ENCODE measurements at regions not wholly inside any gene's neighbourhood (a gene's known extent, or its start where the extent isn't known, plus 50 kb on each side); places are given as distances from the start of the nearest gene placed in this dataset.
A peak's percentile ranks its signal among the peaks of the same experiment; 100 is the strongest.
"Not testable (repeated sequence)": the region's sequence is repeated elsewhere in the genome, so short reads cannot be mapped to it uniquely, and the experiment has no call there.

DNA sequence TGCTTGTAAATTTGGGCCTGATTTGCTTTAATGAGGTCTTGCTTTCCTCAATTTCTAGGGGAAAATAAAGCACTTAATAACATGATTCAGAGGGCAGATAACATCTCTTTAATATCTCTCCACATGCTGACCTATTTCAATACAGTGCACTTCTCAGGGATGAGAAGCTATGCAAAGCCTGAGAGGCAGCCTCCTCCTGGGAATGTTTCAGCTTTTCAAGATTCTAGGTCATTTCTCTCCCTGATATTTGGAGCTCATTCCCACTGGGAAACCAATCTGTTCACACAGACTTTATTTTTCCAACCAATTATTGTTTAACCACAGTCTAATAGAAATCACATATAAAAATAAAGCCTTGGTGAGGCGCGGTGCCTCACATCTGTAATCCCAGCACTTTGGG is 67.0 kb upstream of the LSAMP start:
- no peak overlapping the region for H3K27ac ChIP-seq (ENCODE audit: low read depth, low read length)
- H3F3A ChIP-seq (ENCODE audit: control insufficient read depth, insufficient read depth) = no peaks in the 10 kb centered on the region
- H3K9me2 ChIP-seq (replicated peaks; ENCODE audit: control insufficient read depth, low read length) = no peaks in the 10 kb centered on the region
- TF ChIP-seq EZH2phosphoT487 (IDR thresholded peaks at IDR 0.05; ENCODE audit: borderline replicate concordance, low read length) = no peak
- TF ChIP-seq, protein P1, sequence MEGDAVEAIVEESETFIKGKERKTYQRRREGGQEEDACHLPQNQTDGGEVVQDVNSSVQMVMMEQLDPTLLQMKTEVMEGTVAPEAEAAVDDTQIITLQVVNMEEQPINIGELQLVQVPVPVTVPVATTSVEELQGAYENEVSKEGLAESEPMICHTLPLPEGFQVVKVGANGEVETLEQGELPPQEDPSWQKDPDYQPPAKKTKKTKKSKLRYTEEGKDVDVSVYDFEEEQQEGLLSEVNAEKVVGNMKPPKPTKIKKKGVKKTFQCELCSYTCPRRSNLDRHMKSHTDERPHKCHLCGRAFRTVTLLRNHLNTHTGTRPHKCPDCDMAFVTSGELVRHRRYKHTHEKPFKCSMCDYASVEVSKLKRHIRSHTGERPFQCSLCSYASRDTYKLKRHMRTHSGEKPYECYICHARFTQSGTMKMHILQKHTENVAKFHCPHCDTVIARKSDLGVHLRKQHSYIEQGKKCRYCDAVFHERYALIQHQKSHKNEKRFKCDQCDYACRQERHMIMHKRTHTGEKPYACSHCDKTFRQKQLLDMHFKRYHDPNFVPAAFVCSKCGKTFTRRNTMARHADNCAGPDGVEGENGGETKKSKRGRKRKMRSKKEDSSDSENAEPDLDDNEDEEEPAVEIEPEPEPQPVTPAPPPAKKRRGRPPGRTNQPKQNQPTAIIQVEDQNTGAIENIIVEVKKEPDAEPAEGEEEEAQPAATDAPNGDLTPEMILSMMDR (IDR thresholded peaks at IDR 0.05; ENCODE audit: low read depth, low read length, poor library complexity, severe bottlenecking) = no peak
- no peaks in the 10 kb centered on the region for H3K27me3 ChIP-seq (ENCODE audit: control insufficient read depth, low read length)
- no peak overlapping the region for H3K4me2 ChIP-seq (ENCODE audit: low read length)
- no peaks in the 10 kb centered on the region for H3K9me3 ChIP-seq (ENCODE audit: control insufficient read depth, insufficient read depth, low read length)
- H3K4me1 ChIP-seq (ENCODE audit: control insufficient read depth, low read length) = no peaks in the 10 kb centered on the region
- no peaks in the 10 kb centered on the region for H3K36me3 ChIP-seq (ENCODE audit: control insufficient read depth, low read length)
- no peaks in the 10 kb centered on the region for H4K20me1 ChIP-seq (ENCODE audit: control insufficient read depth, insufficient read depth, low read depth, low read length)
- no peak overlapping the region for H3K4me3 ChIP-seq (ENCODE audit: low read length)
- H3K79me2 ChIP-seq (ENCODE audit: control insufficient read depth, low read length) = no peaks in the 10 kb centered on the region

DNA sequence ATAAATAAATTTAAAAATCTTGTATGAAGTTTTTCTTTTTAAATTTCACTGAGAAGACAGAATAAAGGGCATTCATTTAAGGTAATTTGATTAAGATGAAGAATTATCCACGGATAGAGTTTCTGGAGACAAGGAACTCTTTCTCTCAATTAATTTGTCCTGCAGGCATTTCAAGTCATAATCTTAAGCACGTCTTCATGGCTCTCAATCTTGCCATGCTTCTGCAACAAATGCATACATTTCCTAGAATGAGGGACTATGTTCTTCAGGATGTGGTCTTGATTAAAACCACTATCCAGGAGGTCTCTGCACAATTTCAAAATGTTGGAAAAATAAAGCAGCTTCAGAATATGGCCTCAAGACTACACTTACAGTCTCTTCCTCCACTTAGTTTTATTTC is 67.6 kb upstream of the LSAMP start:
- Histone ChIP-seq H3K9me3 (ENCODE audit: control insufficient read depth, insufficient read depth, low read length) (no peaks in the 10 kb centered on the region), H4K20me1 (ENCODE audit: control insufficient read depth, insufficient read depth, low read depth, low read length) (no peaks in the 10 kb centered on the region), H3K4me3 (ENCODE audit: low read length) (no peak overlapping the region), H3K27ac (ENCODE audit: low read depth, low read length) (no peak overlapping the region), H3K27me3 (ENCODE audit: control insufficient read depth, low read length) (no peaks in the 10 kb centered on the region), H3F3A (ENCODE audit: control insufficient read depth, insufficient read depth) (no peaks in the 10 kb centered on the region), H3K4me1 (ENCODE audit: control insufficient read depth, low read length) (no peaks in the 10 kb centered on the region), H3K36me3 (ENCODE audit: control insufficient read depth, low read length) (no peaks in the 10 kb centered on the region), H3K9me2 (replicated peaks; ENCODE audit: control insufficient read depth, low read length) (no peaks in the 10 kb centered on the region), H3K4me2 (ENCODE audit: low read length) (no peak overlapping the region), H3K79me2 (ENCODE audit: control insufficient read depth, low read length) (no peaks in the 10 kb centered on the region)
- TF ChIP-seq EZH2phosphoT487 (IDR thresholded peaks at IDR 0.05; ENCODE audit: borderline replicate concordance, low read length) = no peak
- TF ChIP-seq, protein P1 (IDR thresholded peaks at IDR 0.05; ENCODE audit: low read depth, low read length, poor library complexity, severe bottlenecking) = no peak

DNA sequence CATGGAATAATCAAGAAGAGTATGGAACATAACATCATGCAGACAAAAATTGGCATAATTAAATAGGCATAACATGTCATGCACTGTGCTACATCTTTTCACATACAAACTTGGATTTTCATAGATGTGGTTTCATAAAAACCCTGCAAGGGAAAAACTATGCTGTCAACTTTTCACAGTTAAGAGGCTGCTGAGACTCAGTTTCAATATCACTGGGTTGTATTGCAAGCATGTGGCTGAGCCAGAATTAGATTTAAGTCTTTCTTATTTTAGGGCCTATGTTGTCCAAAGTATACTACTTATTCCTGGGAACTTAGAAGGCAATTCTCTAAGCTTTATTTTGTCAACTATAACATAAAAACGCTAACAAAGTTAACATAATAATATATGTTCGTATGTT is 70.7 kb upstream of the LSAMP start:
- H3F3A ChIP-seq (ENCODE audit: control insufficient read depth, insufficient read depth) = no peaks in the 10 kb centered on the region
- no peaks in the 10 kb centered on the region for H3K4me1 ChIP-seq (ENCODE audit: control insufficient read depth, low read length)
- TF ChIP-seq EZH2phosphoT487 (IDR thresholded peaks at IDR 0.05; ENCODE audit: borderline replicate concordance, low read length) = no peak
- TF ChIP-seq, protein P1 (IDR thresholded peaks at IDR 0.05; ENCODE audit: low read depth, low read length, poor library complexity, severe bottlenecking) = no peak
- H3K4me2 ChIP-seq (ENCODE audit: low read length) = no peak overlapping the region
- no peaks in the 10 kb centered on the region for H3K27me3 ChIP-seq (ENCODE audit: control insufficient read depth, low read length)
- no peaks in the 10 kb centered on the region for H3K9me3 ChIP-seq (ENCODE audit: control insufficient read depth, insufficient read depth, low read length)
- no peak overlapping the region for H3K4me3 ChIP-seq (ENCODE audit: low read length)
- H3K27ac ChIP-seq (ENCODE audit: low read depth, low read length) = no peak overlapping the region
- no peaks in the 10 kb centered on the region for H4K20me1 ChIP-seq (ENCODE audit: control insufficient read depth, insufficient read depth, low read depth, low read length)
- no peaks in the 10 kb centered on the region for H3K9me2 ChIP-seq (replicated peaks; ENCODE audit: control insufficient read depth, low read length)
- no peaks in the 10 kb centered on the region for H3K79me2 ChIP-seq (ENCODE audit: control insufficient read depth, low read length)
- H3K36me3 ChIP-seq (ENCODE audit: control insufficient read depth, low read length) = no peaks in the 10 kb centered on the region

DNA sequence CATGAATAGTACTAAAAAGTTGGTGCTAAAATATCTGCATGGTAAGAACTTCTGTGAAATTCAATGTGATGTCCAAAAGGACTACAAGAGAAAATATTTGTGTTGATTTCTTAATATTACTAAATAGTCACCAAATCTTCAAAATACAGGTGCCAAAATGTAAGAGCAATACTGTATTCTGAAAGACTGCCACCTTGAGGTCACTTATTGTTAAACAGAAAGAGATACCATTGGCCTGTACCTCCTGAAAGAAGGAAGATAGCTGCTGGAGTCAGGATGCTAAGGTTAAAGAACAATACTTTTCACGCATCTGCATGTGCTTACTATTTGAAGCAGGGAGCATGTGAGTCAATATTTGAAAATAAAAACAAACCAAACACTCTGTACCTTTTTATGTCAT is 72.0 kb upstream of the LSAMP start:
- Histone ChIP-seq H3K79me2 (ENCODE audit: control insufficient read depth, low read length) (no peaks in the 10 kb centered on the region), H3K36me3 (ENCODE audit: control insufficient read depth, low read length) (no peaks in the 10 kb centered on the region), H3K9me3 (ENCODE audit: control insufficient read depth, insufficient read depth, low read length) (no peaks in the 10 kb centered on the region), H3K27ac (ENCODE audit: low read depth, low read length) (no peak overlapping the region), H3K4me2 (ENCODE audit: low read length) (no peak overlapping the region), H3K27me3 (ENCODE audit: control insufficient read depth, low read length) (no peaks in the 10 kb centered on the region), H3K9me2 (replicated peaks; ENCODE audit: control insufficient read depth, low read length) (no peaks in the 10 kb centered on the region), H3K4me1 (ENCODE audit: control insufficient read depth, low read length) (no peaks in the 10 kb centered on the region), H3F3A (ENCODE audit: control insufficient read depth, insufficient read depth) (no peaks in the 10 kb centered on the region), H4K20me1 (ENCODE audit: control insufficient read depth, insufficient read depth, low read depth, low read length) (no peaks in the 10 kb centered on the region), H3K4me3 (ENCODE audit: low read length) (no peak overlapping the region)
- TF ChIP-seq EZH2phosphoT487 (IDR thresholded peaks at IDR 0.05; ENCODE audit: borderline replicate concordance, low read length) = no peak
- TF ChIP-seq, protein P1 (IDR thresholded peaks at IDR 0.05; ENCODE audit: low read depth, low read length, poor library complexity, severe bottlenecking) = peak; percentile 56

DNA sequence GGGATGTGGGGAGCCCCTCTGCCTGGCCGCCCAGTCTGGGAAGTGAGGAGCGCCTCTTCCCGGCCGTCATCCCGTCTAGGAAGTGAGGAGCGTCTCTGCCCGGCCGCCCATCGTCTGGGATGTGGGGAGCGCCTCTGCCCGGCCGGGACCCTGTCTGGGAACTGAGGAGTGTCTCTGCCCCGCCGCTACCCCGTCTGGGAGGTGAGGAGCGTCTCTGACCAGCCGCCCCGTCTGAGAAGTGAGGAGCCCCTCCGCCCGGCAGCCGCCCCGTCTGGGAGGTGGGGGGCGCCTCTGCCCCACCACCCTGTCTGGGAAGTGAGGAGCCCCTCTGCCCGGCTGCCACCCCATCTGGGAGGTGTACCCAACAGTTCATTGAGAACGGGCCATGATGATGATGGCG is 73.8 kb upstream of the LSAMP start:
- not testable (repeated sequence) for H3K27me3 ChIP-seq (ENCODE audit: control insufficient read depth, low read length); H3K9me3 ChIP-seq (ENCODE audit: control insufficient read depth, insufficient read depth, low read length); H3K27ac ChIP-seq (ENCODE audit: low read depth, low read length); H4K20me1 ChIP-seq (ENCODE audit: control insufficient read depth, insufficient read depth, low read depth, low read length); H3K9me2 ChIP-seq (replicated peaks; ENCODE audit: control insufficient read depth, low read length); H3F3A ChIP-seq (ENCODE audit: control insufficient read depth, insufficient read depth); H3K79me2 ChIP-seq (ENCODE audit: control insufficient read depth, low read length); H3K4me2 ChIP-seq (ENCODE audit: low read length); H3K4me1 ChIP-seq (ENCODE audit: control insufficient read depth, low read length); H3K36me3 ChIP-seq (ENCODE audit: control insufficient read depth, low read length); H3K4me3 ChIP-seq (ENCODE audit: low read length)

All from DOHH2 (cell line).